SK-N-DZ (cell line): ENCODE measurements at regions not wholly inside any gene's neighbourhood (a gene's known extent, or its start where the extent isn't known, plus 50 kb on each side); places are given as distances from the start of the nearest gene placed in this dataset.

ENCODE experiments used
- DNase-seq: peaks from one replicate; pipeline ENCODE4 v3.0.0-alpha.2; 2015; ENCODE audit warnings: low spot score
- small RNA-seq, 2 experiments: library from RNA; depleted of rRNA; stranded (forward); fragments of <200 nt; gene quantifications; one replicate each; pipeline ENCODE3, GENCODE V24; 2014

- no peak for DNase-seq
Measured at GRCh38 chr6:168724669-168725570, 283.9 kb downstream of the SMOC2 start.

GRCh38 chr6:168724033-168724432, 283.0 kb downstream of the SMOC2 start:
- no peak for DNase-seq

- DNase-seq: no peak
Measured at GRCh38 chr6:168722397-168722796, 281.4 kb downstream of the SMOC2 start.

- no peak for DNase-seq
Measured at GRCh38 chr6:168721571-168721970, 280.6 kb downstream of the SMOC2 start.

GRCh38 chr6:168719901-168720300, 278.9 kb downstream of the SMOC2 start:
- no peak for DNase-seq

- no peak for DNase-seq
Measured at GRCh38 chr6:168718821-168719475, 278.0 kb downstream of the SMOC2 start.

Small RNA genes in the stretch of these regions (small RNA-seq; reads per million reads assigned to genes)
- 0 reads per million in 2 experiments for gene AL513210.1
